Endothelial cell (in vitro differentiated cells): ENCODE measurements at regions not wholly inside any gene's neighbourhood (a gene's known extent, or its start where the extent isn't known, plus 50 kb on each side); places are given as distances from the start of the nearest gene placed in this dataset.
"Not testable (repeated sequence)": the region's sequence is repeated elsewhere in the genome, so short reads cannot be mapped to it uniquely, and the experiment has no call there.

Experiments
- DNase-seq: peaks from one replicate; pipeline ENCODE4 v3.0.0; 2021; ENCODE audit warnings: low spot score
- H3K27ac Mint-ChIP-seq: one replicate; pipeline ENCODE4 v1.8.0; 2021; ENCODE audit warnings: mixed read lengths, inconsistent platforms; ENCODE audit not compliant: unreplicated experiment
- H3K27me3 Mint-ChIP-seq: one replicate; pipeline ENCODE4 v1.8.0; 2021; ENCODE audit warnings: mild to moderate bottlenecking, moderate library complexity, mixed read lengths, inconsistent platforms; ENCODE audit not compliant: unreplicated experiment
- H3K36me3 Mint-ChIP-seq: one replicate; pipeline ENCODE4 v1.8.0; 2021; ENCODE audit warnings: mild to moderate bottlenecking, low read depth, mixed read lengths, inconsistent platforms; ENCODE audit not compliant: unreplicated experiment
- H3K4me1 Mint-ChIP-seq: one replicate; pipeline ENCODE4 v1.8.0; 2021; ENCODE audit warnings: mild to moderate bottlenecking, mixed read lengths, inconsistent platforms; ENCODE audit not compliant: unreplicated experiment
- H3K4me3 Mint-ChIP-seq: one replicate; pipeline ENCODE4 v1.8.0; 2021; ENCODE audit warnings: mild to moderate bottlenecking, mixed read lengths, inconsistent platforms; ENCODE audit not compliant: unreplicated experiment
- H3K9me3 Mint-ChIP-seq: one replicate; pipeline ENCODE4 v1.8.0; 2021; ENCODE audit warnings: mixed read lengths, inconsistent platforms; ENCODE audit not compliant: unreplicated experiment
- TF ChIP-seq, protein P1 (sequence below): fragments of 200-600 bp; sonication (generic); IDR thresholded peaks from one replicate; pipeline ENCODE4 v1.5.0; 2021; ENCODE audit warnings: antibody characterized with exemption; ENCODE audit not compliant: unreplicated experiment

DNA sequence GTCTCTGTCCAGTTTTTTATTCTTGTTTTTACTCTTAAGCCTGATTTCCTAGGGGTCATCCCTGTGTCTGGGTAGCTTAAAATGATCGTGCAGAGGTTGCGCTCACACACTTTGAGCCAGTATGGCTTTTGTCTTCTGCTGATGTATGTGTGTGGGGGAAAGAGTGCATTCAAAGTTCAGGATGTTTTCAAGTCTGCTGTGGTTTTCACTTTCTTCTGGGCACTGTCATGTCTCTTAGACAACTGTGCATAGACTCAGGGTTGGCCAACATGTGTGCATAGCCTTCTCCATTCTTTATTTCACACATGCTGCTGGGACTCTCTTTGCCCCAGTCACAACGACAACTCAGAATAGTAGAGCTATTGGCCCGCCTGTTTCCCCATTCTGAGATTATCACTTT, 139.1 kb downstream of the WNT7A start:
- Mint-ChIP-seq H3K4me1 (no peaks in the 10 kb centered on the region), H3K36me3 (peaks cover 4% of the 10 kb centered on the region), H3K27ac (no peak overlapping the region), H3K27me3 (peaks cover 3% of the 10 kb centered on the region), H3K9me3 (peaks cover 9% of the 10 kb centered on the region), H3K4me3 (no peak overlapping the region)
- TF ChIP-seq, protein P1, sequence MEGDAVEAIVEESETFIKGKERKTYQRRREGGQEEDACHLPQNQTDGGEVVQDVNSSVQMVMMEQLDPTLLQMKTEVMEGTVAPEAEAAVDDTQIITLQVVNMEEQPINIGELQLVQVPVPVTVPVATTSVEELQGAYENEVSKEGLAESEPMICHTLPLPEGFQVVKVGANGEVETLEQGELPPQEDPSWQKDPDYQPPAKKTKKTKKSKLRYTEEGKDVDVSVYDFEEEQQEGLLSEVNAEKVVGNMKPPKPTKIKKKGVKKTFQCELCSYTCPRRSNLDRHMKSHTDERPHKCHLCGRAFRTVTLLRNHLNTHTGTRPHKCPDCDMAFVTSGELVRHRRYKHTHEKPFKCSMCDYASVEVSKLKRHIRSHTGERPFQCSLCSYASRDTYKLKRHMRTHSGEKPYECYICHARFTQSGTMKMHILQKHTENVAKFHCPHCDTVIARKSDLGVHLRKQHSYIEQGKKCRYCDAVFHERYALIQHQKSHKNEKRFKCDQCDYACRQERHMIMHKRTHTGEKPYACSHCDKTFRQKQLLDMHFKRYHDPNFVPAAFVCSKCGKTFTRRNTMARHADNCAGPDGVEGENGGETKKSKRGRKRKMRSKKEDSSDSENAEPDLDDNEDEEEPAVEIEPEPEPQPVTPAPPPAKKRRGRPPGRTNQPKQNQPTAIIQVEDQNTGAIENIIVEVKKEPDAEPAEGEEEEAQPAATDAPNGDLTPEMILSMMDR = no peak
- no peak for DNase-seq

DNA sequence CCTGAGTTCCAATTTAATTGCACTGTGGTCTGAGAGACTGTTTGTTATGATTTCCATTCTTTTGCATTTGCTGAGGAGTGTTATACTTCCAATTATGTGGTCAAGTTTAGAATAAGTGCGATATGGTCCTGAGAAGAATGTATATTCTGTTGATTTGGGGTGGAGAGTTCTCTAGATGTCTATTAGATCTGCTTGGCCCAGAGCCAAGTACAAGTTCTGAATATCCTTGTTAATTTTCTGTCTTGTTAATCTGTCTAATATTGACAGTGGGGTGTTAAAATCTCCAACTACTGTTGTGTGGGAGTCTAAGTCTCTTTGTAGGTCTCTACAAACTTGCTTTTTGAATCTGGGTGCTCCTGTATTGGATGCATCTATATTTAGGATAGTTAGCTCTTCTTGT, 146.1 kb downstream of the WNT7A start:
- not testable (repeated sequence) for H3K36me3 Mint-ChIP-seq, H3K27me3 Mint-ChIP-seq, H3K27ac Mint-ChIP-seq, H3K9me3 Mint-ChIP-seq, H3K4me3 Mint-ChIP-seq, H3K4me1 Mint-ChIP-seq, DNase-seq

DNA sequence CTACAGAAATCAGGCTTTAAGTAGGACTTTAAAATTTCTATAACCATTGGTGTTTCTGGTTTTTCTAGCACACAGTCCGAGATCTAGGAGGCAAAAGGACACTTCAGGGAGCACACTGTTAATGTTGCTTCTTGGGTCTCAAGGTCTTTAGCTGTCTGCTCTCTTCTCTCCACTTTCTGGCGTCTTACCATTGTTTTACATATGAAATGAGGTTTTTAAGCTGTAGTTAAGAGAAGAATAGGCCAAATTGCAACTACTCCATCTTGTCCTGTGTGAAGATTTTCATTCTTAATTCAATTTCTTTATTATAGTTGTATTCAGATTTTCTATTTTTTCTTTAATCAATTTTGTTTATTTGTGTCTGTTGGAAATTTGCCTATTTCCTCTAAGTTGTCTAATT, 151.4 kb downstream of the WNT7A start:
- no peaks in the 10 kb centered on the region for H3K36me3 Mint-ChIP-seq
- peaks cover 1% of the 10 kb centered on the region for H3K9me3 Mint-ChIP-seq
- no peaks in the 10 kb centered on the region for H3K4me1 Mint-ChIP-seq
- H3K27me3 Mint-ChIP-seq = no peaks in the 10 kb centered on the region
- H3K27ac Mint-ChIP-seq = no peak overlapping the region
- TF ChIP-seq, protein P1 = no peak
- no peak for DNase-seq
- H3K4me3 Mint-ChIP-seq = no peak overlapping the region

DNA sequence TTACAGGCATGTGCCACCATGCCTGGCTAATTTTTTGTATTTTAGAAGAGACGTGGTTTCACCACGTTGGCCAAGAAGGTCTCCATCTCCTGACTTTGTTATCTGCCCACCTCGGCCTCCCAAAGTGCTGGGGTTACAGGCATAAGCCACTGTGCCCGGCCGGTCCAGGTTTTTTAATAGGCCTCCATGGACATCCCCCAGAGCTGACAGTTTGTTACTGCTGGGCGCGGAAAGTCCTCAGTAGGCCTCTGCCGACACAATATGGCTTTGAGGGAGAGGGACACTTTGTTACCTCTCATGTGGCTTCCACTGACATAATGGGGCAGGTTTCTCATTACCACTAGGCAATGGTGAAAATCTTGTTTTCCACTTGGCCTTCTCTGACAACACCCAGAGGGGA, 152.0 kb downstream of the WNT7A start:
- no peaks in the 10 kb centered on the region for H3K27me3 Mint-ChIP-seq
- H3K4me3 Mint-ChIP-seq = no peak overlapping the region
- no peaks in the 10 kb centered on the region for H3K4me1 Mint-ChIP-seq
- H3K27ac Mint-ChIP-seq = no peak overlapping the region
- H3K9me3 Mint-ChIP-seq = peaks cover 5% of the 10 kb centered on the region
- TF ChIP-seq, protein P1 = no peak
- DNase-seq = no peak
- H3K36me3 Mint-ChIP-seq = no peaks in the 10 kb centered on the region

DNA sequence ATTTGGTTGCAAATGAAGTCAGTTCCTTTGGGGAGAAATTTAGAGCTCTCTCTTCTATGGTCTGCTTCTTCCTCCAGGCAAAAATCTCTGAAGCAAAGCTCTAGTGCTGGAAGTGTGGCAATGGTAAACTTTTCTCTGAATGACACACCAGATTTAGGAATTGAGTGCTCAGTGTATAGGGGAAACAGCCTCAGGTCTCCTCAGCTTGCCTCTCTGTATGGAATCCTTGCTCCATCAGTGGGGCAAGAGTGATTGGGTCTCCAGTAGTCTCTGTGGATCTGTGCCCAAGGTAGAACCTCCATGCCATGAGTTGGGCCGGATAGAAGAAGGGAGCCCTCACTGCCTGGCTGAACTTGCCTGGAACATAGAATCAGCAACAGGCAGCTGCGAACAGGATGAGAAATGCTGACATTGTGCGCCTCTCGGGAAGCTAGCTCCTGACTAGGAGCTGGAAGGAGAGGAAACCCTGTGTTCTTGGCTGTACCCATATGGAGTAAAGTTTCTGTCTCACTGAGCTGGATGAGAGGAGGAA, 156.1 kb downstream of the WNT7A start:
- Mint-ChIP-seq H3K9me3 (peaks cover 5% of the 10 kb centered on the region), H3K27ac (no peak overlapping the region), H3K4me1 (no peaks in the 10 kb centered on the region), H3K27me3 (no peaks in the 10 kb centered on the region), H3K36me3 (no peaks in the 10 kb centered on the region), H3K4me3 (no peak overlapping the region)
- TF ChIP-seq, protein P1 = no peak
- no peak for DNase-seq
